ENCODE measurements at regions not wholly inside any gene's neighbourhood (a gene's known extent, or its start where the extent isn't known, plus 50 kb on each side); places are given as distances from the start of the nearest gene placed in this dataset.

GRCh38 chr12:124211753-124212152 is 83.1 kb upstream of the RFLNA start:
- no peak for TF ChIP-seq CTCF (IDR thresholded peaks at IDR 0.05 in 4 of 5, conservative IDR thresholded peaks at IDR 0.05 in 1 of 5)
- no peak for TF ChIP-seq POLR2A (IDR thresholded peaks at IDR 0.05)
